HEK293 (cell line): ENCODE measurements at regions not wholly inside any gene's neighbourhood (a gene's known extent, or its start where the extent isn't known, plus 50 kb on each side); places are given as distances from the start of the nearest gene placed in this dataset.

Experiments
- CTCF ChIA-PET: fragments of 350-600 bp; formaldehyde crosslinking; extraction: SDS; loops from one replicate; lab custom pipeline; 2021; ENCODE audit warnings: antibody characterized with exemption; lab: Yijun Ruan, JAX
- POLR2A ChIA-PET: fragments of 300-600 bp; formaldehyde crosslinking; extraction: SDS; loops from one replicate; lab custom pipeline; 2020; ENCODE audit warnings: antibody characterized with exemption, inconsistent platforms; lab: Yijun Ruan, JAX
- H3K27ac ChIP-seq: fragments of 200-500 bp; sonication (Bioruptor generic); 2 replicates; pipeline ENCODE4 v1.5.1; 2014; ENCODE audit warnings: low read depth, low read length, control low read depth, inconsistent platforms; ENCODE audit errors: extremely low read depth
- H3K36me3 ChIP-seq, 2 experiments: fragments of 200-500 bp in 1 of 2; sonication (Bioruptor generic) in 1 of 2; 1 replicate in 1 of 2; 2 replicates in 1 of 2; pipeline ENCODE4 v1.5.1; 2014 to 2017; ENCODE audit warnings: inconsistent platforms in 2 of 2, low read length in 2 of 2; ENCODE audit not compliant: control insufficient read depth in 2 of 2, insufficient read depth in 1 of 2
- H3K4me1 ChIP-seq: fragments of 200-500 bp; sonication (Bioruptor generic); 2 replicates; pipeline ENCODE4 v1.5.1; 2014; ENCODE audit warnings: mild to moderate bottlenecking, low read length, inconsistent platforms; ENCODE audit not compliant: control insufficient read depth, insufficient read depth
- H3K4me3 ChIP-seq: 2 replicates; pipeline ENCODE4 v1.5.1; 2011; ENCODE audit warnings: low read depth, mild to moderate bottlenecking, control low read depth, low read length, moderate library complexity
- H3K9me3 ChIP-seq: fragments of 200-500 bp; sonication (Bioruptor generic); 2 replicates; pipeline ENCODE4 v1.5.1; 2014; ENCODE audit warnings: low read depth, low read length, inconsistent platforms; ENCODE audit not compliant: control insufficient read depth, insufficient read depth
- ATF2 ChIP-seq: fragments of 450-650 bp; formaldehyde crosslinking; IDR thresholded peaks from 2 replicates; pipeline ENCODE4 v1.5.1; 2016; ENCODE audit warnings: missing biosample characterization, missing genetic modification characterization, low read depth
- ELK4 ChIP-seq: IDR thresholded peaks from 2 replicates; pipeline ENCODE4 v1.6.1; 2011; ENCODE audit warnings: mild to moderate bottlenecking, low read depth, low read length, borderline replicate concordance
- GLI4 ChIP-seq: fragments of 450-650 bp; formaldehyde crosslinking; IDR thresholded peaks from 2 replicates; pipeline ENCODE4 v1.5.1; 2016; ENCODE audit warnings: missing biosample characterization, missing genetic modification characterization
- KLF10 ChIP-seq: fragments of 450-650 bp; IDR thresholded peaks from 2 replicates; pipeline ENCODE4 v1.5.1; 2018; ENCODE audit warnings: missing biosample characterization, mild to moderate bottlenecking, missing genetic modification characterization
- PRDM2 ChIP-seq: fragments of 450-650 bp; formaldehyde crosslinking; IDR thresholded peaks from 2 replicates; pipeline ENCODE4 v1.5.1; 2016; ENCODE audit warnings: missing biosample characterization, missing genetic modification characterization, borderline replicate concordance
- TRIM28 ChIP-seq: IDR thresholded peaks from 2 replicates; pipeline ENCODE4 v1.6.1; 2011; ENCODE audit warnings: low read length, control low read depth, borderline replicate concordance
- ZBTB10 ChIP-seq: fragments of 450-650 bp; formaldehyde crosslinking; IDR thresholded peaks from 2 replicates; pipeline ENCODE4 v1.5.1; 2016; ENCODE audit warnings: missing biosample characterization, missing genetic modification characterization
- ZFHX2 ChIP-seq: fragments of 450-650 bp; formaldehyde crosslinking; conservative IDR thresholded peaks from 2 replicates; pipeline ENCODE4 v1.5.1; 2016; ENCODE audit warnings: missing biosample characterization, missing genetic modification characterization
- ZNF10 ChIP-seq: fragments of 450-650 bp; formaldehyde crosslinking; IDR thresholded peaks from 2 replicates; pipeline ENCODE4 v1.5.1; 2017; ENCODE audit warnings: missing biosample characterization, missing genetic modification characterization
- ZNF133 ChIP-seq: fragments of 450-650 bp; formaldehyde crosslinking; IDR thresholded peaks from 2 replicates; pipeline ENCODE4 v1.5.1; 2016; ENCODE audit warnings: missing biosample characterization, missing genetic modification characterization
- ZNF239 ChIP-seq: fragments of 450-650 bp; formaldehyde crosslinking; IDR thresholded peaks from 2 replicates; pipeline ENCODE4 v1.5.1; 2016; ENCODE audit warnings: missing biosample characterization, missing genetic modification characterization
- ZNF266 ChIP-seq: fragments of 450-650 bp; formaldehyde crosslinking; IDR thresholded peaks from 2 replicates; pipeline ENCODE4 v1.5.1; 2016; ENCODE audit warnings: missing biosample characterization, missing genetic modification characterization, low read depth
- ZNF366 ChIP-seq: fragments of 450-650 bp; formaldehyde crosslinking; conservative IDR thresholded peaks from 2 replicates; pipeline ENCODE4 v1.5.1; 2016; ENCODE audit warnings: missing biosample characterization, missing genetic modification characterization
- ZNF37A ChIP-seq: fragments of 450-650 bp; IDR thresholded peaks from 2 replicates; pipeline ENCODE4 v1.5.1; 2018; ENCODE audit warnings: missing biosample characterization, missing genetic modification characterization
- ZNF707 ChIP-seq: fragments of 450-650 bp; formaldehyde crosslinking; IDR thresholded peaks from 2 replicates; pipeline ENCODE4 v1.5.1; 2016; ENCODE audit warnings: missing biosample characterization, missing genetic modification characterization
- ZNF791 ChIP-seq: fragments of 450-650 bp; formaldehyde crosslinking; IDR thresholded peaks from 2 replicates; pipeline ENCODE4 v1.5.1; 2016; ENCODE audit warnings: missing biosample characterization, missing genetic modification characterization
- ZNF843 ChIP-seq: fragments of 450-650 bp; formaldehyde crosslinking; IDR thresholded peaks from 2 replicates; pipeline ENCODE4 v1.5.1; 2016; ENCODE audit warnings: missing biosample characterization, missing genetic modification characterization

- TF ChIP-seq ZFHX2 (tag by site-specific recombination): peak; percentile 35; the same call in 1 of the 2 replicates
- TF ChIP-seq ZNF707 (tag by site-specific recombination): no peak
- no peak for TF ChIP-seq ZNF37A
- POLR2A ChIA-PET: no interaction called here
- Histone ChIP-seq H3K4me3 (no peak overlapping the region), H3K36me3 (no peaks in the 10 kb centered on the region), H3K27ac (no peak overlapping the region), H3K4me1 (peaks cover 4% of the 10 kb centered on the region; the same call in 1 of the 2 replicates), H3K9me3 (no peaks in the 10 kb centered on the region)
- CTCF ChIA-PET: interaction anchor here (0.7 to 3.0 kb wide), 2 partner anchors 54 to 388 kb away, joined by 3 to 13 read pairs; no protein-coding TSS in a partner anchor
Observed at GRCh38 chr9:91038483-91039124, 237.0 kb downstream of the SYK start.

GRCh38 chr9:91039125-91039834 is 237.7 kb downstream of the SYK start:
- Histone ChIP-seq H3K4me3 (no peak overlapping the region), H3K4me1 (peaks cover 4% of the 10 kb centered on the region; the same call in 1 of the 2 replicates), H3K27ac (no peak overlapping the region), H3K9me3 (no peaks in the 10 kb centered on the region), H3K36me3 (no peaks in the 10 kb centered on the region)
- ChIA-PET CTCF (interaction anchor here (0.7 to 3.0 kb wide), 2 partner anchors 54 to 387 kb away, joined by 3 to 13 read pairs; no protein-coding TSS in a partner anchor), POLR2A (no interaction called here)
- TF ChIP-seq TRIM28: no peak
- no peak for TF ChIP-seq ELK4
- no peak for TF ChIP-seq ZNF133 (tag by site-specific recombination)
- TF ChIP-seq ZNF10 (tag by site-specific recombination): no peak
- TF ChIP-seq ATF2 (tag by site-specific recombination): no peak
- no peak for TF ChIP-seq ZNF366 (tag by site-specific recombination)
- no peak for TF ChIP-seq ZBTB10 (tag by site-specific recombination)
- no peak for TF ChIP-seq ZNF266 (tag by site-specific recombination)
- TF ChIP-seq GLI4 (tag by site-specific recombination): no peak
- TF ChIP-seq KLF10 (tag by site-specific recombination): no peak
- TF ChIP-seq ZNF843: no peak
- no peak for TF ChIP-seq ZNF791 (tag by site-specific recombination)
- TF ChIP-seq PRDM2 (tag by site-specific recombination): no peak
- no peak for TF ChIP-seq ZNF239 (tag by site-specific recombination)
